Liver (tissue), 3 donors: ENCODE measurements at regions not wholly inside any gene's neighbourhood (a gene's known extent, or its start where the extent isn't known, plus 50 kb on each side); places are given as distances from the start of the nearest gene placed in this dataset.

Experiments used
- EGR1 ChIP-seq, 2 donors: IDR thresholded peaks; 2 replicates each; pipeline ENCODE4 v1.6.1; 2016 to 2018; ENCODE audit warnings: antibody characterized with exemption in 2 of 2, low read depth in 2 of 2
- FOXA1 ChIP-seq: IDR thresholded peaks from 2 replicates; pipeline ENCODE4 v1.6.1; 2016; ENCODE audit warnings: antibody characterized with exemption
- HNF4A ChIP-seq, 2 donors: conservative IDR thresholded peaks; 2 replicates each; pipeline ENCODE4 v1.6.1; 2016; ENCODE audit warnings: antibody characterized with exemption in 2 of 2, mild to moderate bottlenecking in 2 of 2
- JUND ChIP-seq, 2 donors: IDR thresholded peaks; 2 replicates each; pipeline ENCODE4 v1.6.1; 2016; ENCODE audit warnings: antibody characterized with exemption in 2 of 2
- REST ChIP-seq: IDR thresholded peaks from 2 replicates; pipeline ENCODE4 v1.6.1; 2016; ENCODE audit warnings: antibody characterized with exemption, mild to moderate bottlenecking
- RXRA ChIP-seq, 2 donors: IDR thresholded peaks; 2 replicates each; pipeline ENCODE4 v1.6.1; 2017 to 2018; ENCODE audit warnings: antibody characterized with exemption in 2 of 2, mild to moderate bottlenecking in 1 of 2
- SP1 ChIP-seq: IDR thresholded peaks from 2 replicates; pipeline ENCODE4 v1.6.1; 2018; ENCODE audit warnings: antibody characterized with exemption, mild to moderate bottlenecking
- TAF1 ChIP-seq: conservative IDR thresholded peaks from 2 replicates; pipeline ENCODE4 v1.6.1; 2016; ENCODE audit warnings: antibody characterized with exemption, mild to moderate bottlenecking
- YY1 ChIP-seq: IDR thresholded peaks from 2 replicates; pipeline ENCODE4 v1.6.1; 2016; ENCODE audit warnings: antibody characterized with exemption, mild to moderate bottlenecking
- ZBTB33 ChIP-seq: IDR thresholded peaks from 2 replicates; pipeline ENCODE4 v1.6.1; 2016; ENCODE audit warnings: antibody characterized with exemption
- TF ChIP-seq, protein P1 (sequence below): fragments of 150-350 bp; IDR thresholded peaks from 2 replicates; pipeline ENCODE4 v1.5.1; 2017; ENCODE audit warnings: improper control_type of control experiment, low read depth, low read length; ENCODE audit not compliant: missing input control
- TF ChIP-seq, protein P2 (sequence below): IDR thresholded peaks from 2 replicates; pipeline ENCODE4 v1.6.1; 2016; ENCODE audit warnings: antibody characterized with exemption
- donor health status: healthy.
- donor health status: healthy.

- TF ChIP-seq, protein P1, sequence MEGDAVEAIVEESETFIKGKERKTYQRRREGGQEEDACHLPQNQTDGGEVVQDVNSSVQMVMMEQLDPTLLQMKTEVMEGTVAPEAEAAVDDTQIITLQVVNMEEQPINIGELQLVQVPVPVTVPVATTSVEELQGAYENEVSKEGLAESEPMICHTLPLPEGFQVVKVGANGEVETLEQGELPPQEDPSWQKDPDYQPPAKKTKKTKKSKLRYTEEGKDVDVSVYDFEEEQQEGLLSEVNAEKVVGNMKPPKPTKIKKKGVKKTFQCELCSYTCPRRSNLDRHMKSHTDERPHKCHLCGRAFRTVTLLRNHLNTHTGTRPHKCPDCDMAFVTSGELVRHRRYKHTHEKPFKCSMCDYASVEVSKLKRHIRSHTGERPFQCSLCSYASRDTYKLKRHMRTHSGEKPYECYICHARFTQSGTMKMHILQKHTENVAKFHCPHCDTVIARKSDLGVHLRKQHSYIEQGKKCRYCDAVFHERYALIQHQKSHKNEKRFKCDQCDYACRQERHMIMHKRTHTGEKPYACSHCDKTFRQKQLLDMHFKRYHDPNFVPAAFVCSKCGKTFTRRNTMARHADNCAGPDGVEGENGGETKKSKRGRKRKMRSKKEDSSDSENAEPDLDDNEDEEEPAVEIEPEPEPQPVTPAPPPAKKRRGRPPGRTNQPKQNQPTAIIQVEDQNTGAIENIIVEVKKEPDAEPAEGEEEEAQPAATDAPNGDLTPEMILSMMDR: no peak
- TF ChIP-seq, protein P2, sequence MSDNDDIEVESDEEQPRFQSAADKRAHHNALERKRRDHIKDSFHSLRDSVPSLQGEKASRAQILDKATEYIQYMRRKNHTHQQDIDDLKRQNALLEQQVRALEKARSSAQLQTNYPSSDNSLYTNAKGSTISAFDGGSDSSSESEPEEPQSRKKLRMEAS: no peak
- no peak for TF ChIP-seq YY1
- no peak for TF ChIP-seq EGR1 (IDR thresholded peaks at IDR 0.05; ENCODE audit: low read depth in 2 of 2)
- no peak for TF ChIP-seq FOXA1
- no peak for TF ChIP-seq TAF1
- no peak for TF ChIP-seq JUND (IDR thresholded peaks at IDR 0.05)
- no peak for TF ChIP-seq REST
- TF ChIP-seq HNF4A (conservative IDR thresholded peaks at IDR 0.05): no peak
- TF ChIP-seq ZBTB33: no peak
- TF ChIP-seq RXRA (IDR thresholded peaks at IDR 0.05): no peak
- TF ChIP-seq SP1: no peak
Measured at GRCh38 chr4:54842226-54842625, 184.5 kb downstream of the KIT start.
